ENCODE measurements at regions not wholly inside any gene's neighbourhood (a gene's known extent, or its start where the extent isn't known, plus 50 kb on each side); places are given as distances from the start of the nearest gene placed in this dataset.

DNA sequence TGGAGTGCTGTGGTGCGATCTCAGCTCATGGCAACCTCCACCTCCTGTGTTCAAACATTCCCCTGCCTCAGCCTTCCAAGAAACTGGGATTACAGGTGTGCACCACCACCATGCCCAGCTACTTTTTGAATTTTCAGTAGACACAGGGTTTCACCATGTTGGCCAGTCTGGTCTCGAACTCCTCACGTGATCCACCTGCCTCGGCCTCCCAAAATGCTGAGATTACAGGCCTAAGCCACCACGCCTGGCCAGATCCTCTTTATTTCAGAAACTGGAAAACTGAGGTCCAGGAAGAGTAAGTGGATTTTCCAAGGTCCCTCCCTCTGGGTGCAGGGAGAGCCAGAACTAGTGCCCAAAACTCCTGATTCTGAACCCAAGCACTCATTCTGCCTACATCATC is 413.1 kb upstream of the AUTS2 start:
- TF ChIP-seq, protein P1, sequence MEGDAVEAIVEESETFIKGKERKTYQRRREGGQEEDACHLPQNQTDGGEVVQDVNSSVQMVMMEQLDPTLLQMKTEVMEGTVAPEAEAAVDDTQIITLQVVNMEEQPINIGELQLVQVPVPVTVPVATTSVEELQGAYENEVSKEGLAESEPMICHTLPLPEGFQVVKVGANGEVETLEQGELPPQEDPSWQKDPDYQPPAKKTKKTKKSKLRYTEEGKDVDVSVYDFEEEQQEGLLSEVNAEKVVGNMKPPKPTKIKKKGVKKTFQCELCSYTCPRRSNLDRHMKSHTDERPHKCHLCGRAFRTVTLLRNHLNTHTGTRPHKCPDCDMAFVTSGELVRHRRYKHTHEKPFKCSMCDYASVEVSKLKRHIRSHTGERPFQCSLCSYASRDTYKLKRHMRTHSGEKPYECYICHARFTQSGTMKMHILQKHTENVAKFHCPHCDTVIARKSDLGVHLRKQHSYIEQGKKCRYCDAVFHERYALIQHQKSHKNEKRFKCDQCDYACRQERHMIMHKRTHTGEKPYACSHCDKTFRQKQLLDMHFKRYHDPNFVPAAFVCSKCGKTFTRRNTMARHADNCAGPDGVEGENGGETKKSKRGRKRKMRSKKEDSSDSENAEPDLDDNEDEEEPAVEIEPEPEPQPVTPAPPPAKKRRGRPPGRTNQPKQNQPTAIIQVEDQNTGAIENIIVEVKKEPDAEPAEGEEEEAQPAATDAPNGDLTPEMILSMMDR (IDR thresholded peaks at IDR 0.05; ENCODE audit: low read depth, low read length, missing input control), result no peak
- TF ChIP-seq, protein P2, sequence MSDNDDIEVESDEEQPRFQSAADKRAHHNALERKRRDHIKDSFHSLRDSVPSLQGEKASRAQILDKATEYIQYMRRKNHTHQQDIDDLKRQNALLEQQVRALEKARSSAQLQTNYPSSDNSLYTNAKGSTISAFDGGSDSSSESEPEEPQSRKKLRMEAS (IDR thresholded peaks at IDR 0.05), result no peak
- no peak for TF ChIP-seq JUND (IDR thresholded peaks at IDR 0.05)
- TF ChIP-seq, protein P3, sequence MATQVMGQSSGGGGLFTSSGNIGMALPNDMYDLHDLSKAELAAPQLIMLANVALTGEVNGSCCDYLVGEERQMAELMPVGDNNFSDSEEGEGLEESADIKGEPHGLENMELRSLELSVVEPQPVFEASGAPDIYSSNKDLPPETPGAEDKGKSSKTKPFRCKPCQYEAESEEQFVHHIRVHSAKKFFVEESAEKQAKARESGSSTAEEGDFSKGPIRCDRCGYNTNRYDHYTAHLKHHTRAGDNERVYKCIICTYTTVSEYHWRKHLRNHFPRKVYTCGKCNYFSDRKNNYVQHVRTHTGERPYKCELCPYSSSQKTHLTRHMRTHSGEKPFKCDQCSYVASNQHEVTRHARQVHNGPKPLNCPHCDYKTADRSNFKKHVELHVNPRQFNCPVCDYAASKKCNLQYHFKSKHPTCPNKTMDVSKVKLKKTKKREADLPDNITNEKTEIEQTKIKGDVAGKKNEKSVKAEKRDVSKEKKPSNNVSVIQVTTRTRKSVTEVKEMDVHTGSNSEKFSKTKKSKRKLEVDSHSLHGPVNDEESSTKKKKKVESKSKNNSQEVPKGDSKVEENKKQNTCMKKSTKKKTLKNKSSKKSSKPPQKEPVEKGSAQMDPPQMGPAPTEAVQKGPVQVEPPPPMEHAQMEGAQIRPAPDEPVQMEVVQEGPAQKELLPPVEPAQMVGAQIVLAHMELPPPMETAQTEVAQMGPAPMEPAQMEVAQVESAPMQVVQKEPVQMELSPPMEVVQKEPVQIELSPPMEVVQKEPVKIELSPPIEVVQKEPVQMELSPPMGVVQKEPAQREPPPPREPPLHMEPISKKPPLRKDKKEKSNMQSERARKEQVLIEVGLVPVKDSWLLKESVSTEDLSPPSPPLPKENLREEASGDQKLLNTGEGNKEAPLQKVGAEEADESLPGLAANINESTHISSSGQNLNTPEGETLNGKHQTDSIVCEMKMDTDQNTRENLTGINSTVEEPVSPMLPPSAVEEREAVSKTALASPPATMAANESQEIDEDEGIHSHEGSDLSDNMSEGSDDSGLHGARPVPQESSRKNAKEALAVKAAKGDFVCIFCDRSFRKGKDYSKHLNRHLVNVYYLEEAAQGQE (IDR thresholded peaks at IDR 0.05), result no peak
- TF ChIP-seq SP1 (IDR thresholded peaks at IDR 0.05), result no peak
- TF ChIP-seq, protein P4, sequence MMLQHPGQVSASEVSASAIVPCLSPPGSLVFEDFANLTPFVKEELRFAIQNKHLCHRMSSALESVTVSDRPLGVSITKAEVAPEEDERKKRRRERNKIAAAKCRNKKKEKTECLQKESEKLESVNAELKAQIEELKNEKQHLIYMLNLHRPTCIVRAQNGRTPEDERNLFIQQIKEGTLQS (IDR thresholded peaks at IDR 0.05), result no peak
- no peak for TF ChIP-seq TAF1 (conservative IDR thresholded peaks at IDR 0.05)
- no peak for TF ChIP-seq HNF4A (conservative IDR thresholded peaks at IDR 0.05)
